PC-9 (cell line): ENCODE measurements at regions not wholly inside any gene's neighbourhood (a gene's known extent, or its start where the extent isn't known, plus 50 kb on each side); places are given as distances from the start of the nearest gene placed in this dataset.

ENCODE experiments used
- CTCF ChIP-seq: fragments of 200-600 bp; sonication (generic); conservative IDR thresholded peaks from 2 replicates; pipeline ENCODE4 v1.6.1; 2017; ENCODE audit warnings: mixed run types, antibody characterized with exemption, mild to moderate bottlenecking, moderate library complexity
- EZH2 ChIP-seq: fragments of 200-600 bp; sonication (generic); IDR thresholded peaks from 2 replicates; pipeline ENCODE4 v1.8.0; 2017; ENCODE audit warnings: antibody characterized with exemption, low read depth

- TF ChIP-seq CTCF, result no peak
- TF ChIP-seq EZH2, result no peak
These were observed 1679.0 kb downstream of the SUCLG1 start for GRCh38 chr2:82780050-82780449.
